Rectal smooth muscle tissue (tissue), 1 donor: ENCODE measurements at regions not wholly inside any gene's neighbourhood (a gene's known extent, or its start where the extent isn't known, plus 50 kb on each side); places are given as distances from the start of the nearest gene placed in this dataset.

ENCODE experiments used
- H3K27ac ChIP-seq: one replicate; pipeline ENCODE4 v1.7.0; 2013; ENCODE audit warnings: low read depth, low read length, inconsistent platforms
- H3K27me3 ChIP-seq: one replicate; pipeline ENCODE4 v1.7.0; 2013; ENCODE audit warnings: low read length; ENCODE audit not compliant: control insufficient read depth, insufficient read depth
- H3K36me3 ChIP-seq: one replicate; pipeline ENCODE4 v1.7.0; 2013; ENCODE audit warnings: low read length; ENCODE audit not compliant: control insufficient read depth, insufficient read depth
- H3K4me1 ChIP-seq: one replicate; pipeline ENCODE4 v1.7.0; 2013; ENCODE audit warnings: low read length; ENCODE audit not compliant: control insufficient read depth, insufficient read depth
- H3K4me3 ChIP-seq: one replicate; pipeline ENCODE4 v1.7.0; 2013; ENCODE audit warnings: low read length
- H3K9ac ChIP-seq: one replicate; pipeline ENCODE4 v1.7.0; 2013; ENCODE audit warnings: low read length

- no peak overlapping the region for H3K27ac ChIP-seq
- no peak overlapping the region for H3K9ac ChIP-seq
- no peaks in the 10 kb centered on the region for H3K4me1 ChIP-seq
- no peaks in the 10 kb centered on the region for H3K36me3 ChIP-seq
- peaks cover 3% of the 10 kb centered on the region for H3K27me3 ChIP-seq
- H3K4me3 ChIP-seq = no peak overlapping the region
These were observed 59.5 kb downstream of the ZIC5 start for GRCh38 chr13:99911965-99912566.

- Histone ChIP-seq H3K4me1 (no peaks in the 10 kb centered on the region), H3K4me3 (no peak overlapping the region), H3K27ac (no peak overlapping the region), H3K27me3 (peaks cover 3% of the 10 kb centered on the region), H3K9ac (no peak overlapping the region), H3K36me3 (no peaks in the 10 kb centered on the region)
These were observed 60.2 kb downstream of the ZIC5 start for GRCh38 chr13:99911069-99911964.

GRCh38 chr13:99909836-99910619 is 61.5 kb downstream of the ZIC5 start:
- H3K27ac ChIP-seq = no peak overlapping the region
- H3K36me3 ChIP-seq = no peaks in the 10 kb centered on the region
- H3K27me3 ChIP-seq = peaks cover 2% of the 10 kb centered on the region
- no peak overlapping the region for H3K9ac ChIP-seq
- H3K4me3 ChIP-seq = no peak overlapping the region
- no peaks in the 10 kb centered on the region for H3K4me1 ChIP-seq

- Histone ChIP-seq H3K4me1 (no peaks in the 10 kb centered on the region), H3K4me3 (no peak overlapping the region), H3K36me3 (no peaks in the 10 kb centered on the region), H3K27ac (no peak overlapping the region), H3K9ac (no peak overlapping the region), H3K27me3 (no peaks in the 10 kb centered on the region)
These were observed 62.3 kb downstream of the ZIC5 start for GRCh38 chr13:99909097-99909835.

GRCh38 chr13:99908140-99908803 is 63.3 kb downstream of the ZIC5 start:
- Histone ChIP-seq H3K36me3 (no peaks in the 10 kb centered on the region), H3K27ac (no peak overlapping the region), H3K9ac (no peak overlapping the region), H3K4me3 (no peak overlapping the region), H3K4me1 (no peaks in the 10 kb centered on the region), H3K27me3 (no peaks in the 10 kb centered on the region)

DNA sequence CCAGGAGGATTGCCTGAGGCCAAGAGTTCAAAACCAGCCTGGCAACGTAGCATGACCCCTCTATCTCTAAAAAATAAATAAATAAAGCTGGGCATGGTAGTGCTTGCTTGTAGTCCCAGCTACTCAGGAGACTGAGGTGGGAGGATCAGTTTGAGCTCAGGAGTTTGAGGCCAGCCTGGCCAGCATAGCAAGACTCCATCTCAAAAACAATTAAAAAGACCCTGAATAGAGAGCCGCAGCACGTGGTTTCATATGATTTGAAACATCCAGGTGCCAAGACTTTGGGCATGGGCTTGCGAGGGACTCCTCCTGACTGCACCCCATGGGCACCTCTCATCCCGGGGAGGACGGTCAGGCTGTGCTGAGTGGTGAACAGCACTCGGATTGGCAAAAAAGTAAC is 63.9 kb downstream of the ZIC5 start:
- H3K4me3 ChIP-seq = no peak overlapping the region
- H3K27me3 ChIP-seq = no peaks in the 10 kb centered on the region
- no peak overlapping the region for H3K9ac ChIP-seq
- no peaks in the 10 kb centered on the region for H3K36me3 ChIP-seq
- H3K27ac ChIP-seq = no peak overlapping the region
- H3K4me1 ChIP-seq = no peaks in the 10 kb centered on the region

DNA sequence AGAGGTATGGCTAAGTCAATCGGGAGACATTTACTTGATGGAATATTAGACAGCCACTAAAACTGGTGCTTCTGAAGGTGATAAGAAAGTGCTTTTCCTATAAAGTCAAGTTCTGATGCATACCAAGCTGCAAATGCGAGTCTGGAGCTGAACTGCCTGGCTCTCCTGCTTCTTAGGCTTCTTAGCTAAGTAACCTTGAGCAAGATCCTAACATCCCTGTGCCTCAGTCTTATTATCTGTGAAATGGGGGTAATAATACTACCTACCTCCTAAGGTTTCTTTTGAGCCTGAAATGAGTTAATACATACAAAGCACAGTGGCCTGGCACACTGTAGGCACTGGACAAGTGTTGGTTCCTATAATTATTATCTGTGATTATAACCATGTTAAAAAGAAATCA is 64.5 kb downstream of the ZIC5 start:
- no peak overlapping the region for H3K4me3 ChIP-seq
- no peak overlapping the region for H3K9ac ChIP-seq
- no peaks in the 10 kb centered on the region for H3K4me1 ChIP-seq
- no peak overlapping the region for H3K27ac ChIP-seq
- no peaks in the 10 kb centered on the region for H3K36me3 ChIP-seq
- no peaks in the 10 kb centered on the region for H3K27me3 ChIP-seq

GRCh38 chr13:99905814-99906213 is 65.8 kb downstream of the ZIC5 start:
- Histone ChIP-seq H3K27me3 (no peaks in the 10 kb centered on the region), H3K4me3 (no peak overlapping the region), H3K36me3 (no peaks in the 10 kb centered on the region), H3K4me1 (no peaks in the 10 kb centered on the region), H3K9ac (no peak overlapping the region), H3K27ac (no peak overlapping the region)

GRCh38 chr13:99905224-99905623 is 66.3 kb downstream of the ZIC5 start:
- Histone ChIP-seq H3K4me1 (no peaks in the 10 kb centered on the region), H3K27me3 (no peaks in the 10 kb centered on the region)

GRCh38 chr13:99903140-99903539 is 68.4 kb downstream of the ZIC5 start:
- H3K27me3 ChIP-seq = no peaks in the 10 kb centered on the region
- H3K9ac ChIP-seq = no peak overlapping the region
- no peaks in the 10 kb centered on the region for H3K36me3 ChIP-seq
- H3K4me3 ChIP-seq = no peak overlapping the region
- no peaks in the 10 kb centered on the region for H3K4me1 ChIP-seq
- no peak overlapping the region for H3K27ac ChIP-seq

More at GRCh38 chr13:99905224-99905623, 66.3 kb downstream of the ZIC5 start:
- H3K4me3 ChIP-seq = no peak overlapping the region
- no peaks in the 10 kb centered on the region for H3K36me3 ChIP-seq
- H3K27ac ChIP-seq = no peak overlapping the region
- no peak overlapping the region for H3K9ac ChIP-seq

DNA sequence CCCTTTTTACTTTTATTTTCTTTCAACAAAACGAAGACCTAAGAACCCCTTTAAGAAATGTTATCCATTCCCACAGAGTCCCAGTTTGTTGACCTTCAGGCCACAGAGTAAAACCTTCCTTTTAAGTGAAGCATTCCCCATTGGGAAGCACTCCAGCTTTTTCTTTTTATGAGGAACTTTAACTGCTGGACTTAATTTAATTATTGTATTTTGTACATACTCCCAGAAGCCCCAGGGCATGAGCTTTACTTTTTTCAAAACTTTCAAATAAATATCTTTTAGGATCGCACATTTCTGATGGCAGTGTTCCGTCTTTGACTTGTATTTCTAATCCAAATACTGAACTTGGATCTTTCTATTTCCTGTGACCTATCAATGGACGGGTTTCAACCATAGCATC is 68.9 kb downstream of the ZIC5 start:
- no peaks in the 10 kb centered on the region for H3K27me3 ChIP-seq
- no peaks in the 10 kb centered on the region for H3K36me3 ChIP-seq
- no peaks in the 10 kb centered on the region for H3K4me1 ChIP-seq
- H3K27ac ChIP-seq = no peak overlapping the region
- H3K4me3 ChIP-seq = no peak overlapping the region
- H3K9ac ChIP-seq = no peak overlapping the region
